ENCODE measurements at regions not wholly inside any gene's neighbourhood (a gene's known extent, or its start where the extent isn't known, plus 50 kb on each side); places are given as distances from the start of the nearest gene placed in this dataset.

DNA sequence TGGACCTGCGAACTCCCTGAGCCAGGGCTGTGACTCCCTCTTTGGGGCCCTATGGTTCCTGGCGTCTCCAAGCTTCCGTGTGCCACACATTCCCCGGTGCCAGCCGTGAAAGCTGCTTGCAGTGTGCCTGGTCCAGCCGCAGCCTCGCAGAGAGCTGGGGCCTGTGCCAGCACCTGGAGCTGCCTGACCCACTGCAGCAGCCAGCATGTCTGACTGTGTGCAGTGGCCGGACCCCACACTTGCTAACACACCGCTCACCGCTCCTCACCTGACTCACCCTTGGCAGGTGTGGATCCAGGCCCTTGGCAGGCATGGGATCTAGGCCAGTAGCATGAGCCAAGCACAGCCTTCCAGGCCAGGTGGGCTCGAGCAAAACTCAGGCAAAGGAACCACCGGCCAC, 227.5 kb downstream of the OTOR start:
- Histone ChIP-seq H3K36me3 (ENCODE audit: insufficient read depth, low read length) (no peaks in the 10 kb centered on the region), H3K4me3 (ENCODE audit: low read length) (no peak overlapping the region), H3K27me3 (ENCODE audit: insufficient read depth, low read length, poor library complexity, severe bottlenecking) (no peaks in the 10 kb centered on the region), H3K4me1 (ENCODE audit: insufficient read depth, low read length) (no peaks in the 10 kb centered on the region), H3K9me3 (ENCODE audit: low read length) (no peaks in the 10 kb centered on the region), H3K27ac (ENCODE audit: low read depth, low read length) (no peak overlapping the region)
- Mint-ChIP-seq H3K4me3 (no peak overlapping the region), H3K36me3 (no peaks in the 10 kb centered on the region), H3K9me3 (peaks cover 0 to 8% (median 4%) of the 10 kb centered on the region in 5 donors), H3K27ac (no peak overlapping the region), H3K4me1 (no peaks in the 10 kb centered on the region), H3K27me3 (no peaks in the 10 kb centered on the region)
- ChIA-PET CTCF (no interaction called here), POLR2A (no interaction called here)
- no peak for DNase-seq

DNA sequence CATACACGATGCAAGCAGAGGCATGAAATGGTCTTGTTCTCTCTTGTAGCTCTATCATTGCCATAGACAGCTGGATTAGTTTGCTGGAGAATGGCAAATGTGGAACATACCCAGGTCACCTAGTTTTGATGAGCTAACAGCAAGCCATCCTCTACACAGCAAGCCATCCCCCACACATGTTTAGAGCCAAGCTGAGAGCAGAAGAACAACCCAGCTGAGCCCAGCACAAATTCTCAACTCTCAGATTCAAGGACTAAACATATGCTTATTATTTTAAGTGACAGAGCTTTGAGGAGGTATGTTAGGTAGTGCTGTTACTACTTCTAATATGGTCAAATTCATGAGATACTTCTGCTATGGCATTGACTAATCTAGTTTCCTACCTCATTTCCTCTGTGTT, 230.3 kb downstream of the OTOR start:
- CTCF ChIA-PET, result no interaction called here
- POLR2A ChIA-PET, result no interaction called here

DNA sequence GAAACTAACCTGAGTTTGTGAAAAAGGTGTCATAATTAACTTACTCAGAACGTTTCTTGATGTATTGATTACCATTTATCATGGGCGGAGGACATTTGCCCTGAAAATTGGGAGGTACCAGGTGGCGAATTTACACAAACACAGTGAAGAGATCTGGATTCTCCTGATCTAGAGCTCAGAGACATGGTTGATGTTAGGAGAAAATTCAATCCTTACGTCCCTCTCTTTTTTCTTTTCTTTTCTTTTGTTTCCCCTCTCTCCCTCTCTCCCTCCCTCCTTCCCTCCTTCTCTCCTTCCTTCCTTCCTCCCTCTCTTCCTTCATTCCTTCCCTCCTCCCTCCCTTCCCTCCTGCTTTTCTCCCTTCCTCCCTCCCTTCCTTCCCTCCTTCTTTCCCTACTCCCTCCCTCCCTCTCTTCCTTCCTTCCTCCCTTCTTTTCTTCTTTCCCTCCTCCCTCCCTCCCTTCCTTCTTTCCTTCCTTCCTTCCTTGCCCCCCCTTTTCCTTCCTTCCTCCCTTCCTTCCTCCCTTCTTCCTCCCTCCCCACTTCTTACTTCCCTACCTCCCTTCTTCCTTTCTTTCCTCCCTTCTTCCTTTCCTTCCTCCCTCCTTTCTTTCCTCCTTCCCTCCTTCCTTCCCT, 234.1 kb downstream of the OTOR start:
- H3K4me3 ChIP-seq (ENCODE audit: low read length), result no peak overlapping the region
- H3K9me3 ChIP-seq (ENCODE audit: low read length), result no peaks in the 10 kb centered on the region
- CTCF ChIA-PET, result no interaction called here
- Mint-ChIP-seq H3K4me3 (no peak overlapping the region), H3K9me3 (peaks cover 0 to 17% (median 3%) of the 10 kb centered on the region in 5 donors), H3K36me3 (no peaks in the 10 kb centered on the region), H3K4me1 (no peaks in the 10 kb centered on the region), H3K27ac (no peak overlapping the region), H3K27me3 (no peaks in the 10 kb centered on the region)
- no peak overlapping the region for H3K27ac ChIP-seq (ENCODE audit: low read depth, low read length)
- no peak for DNase-seq
- no peaks in the 10 kb centered on the region for H3K27me3 ChIP-seq (ENCODE audit: insufficient read depth, low read length, poor library complexity, severe bottlenecking)
- no peaks in the 10 kb centered on the region for H3K36me3 ChIP-seq (ENCODE audit: insufficient read depth, low read length)
- POLR2A ChIA-PET, result no interaction called here
- H3K4me1 ChIP-seq (ENCODE audit: insufficient read depth, low read length), result no peaks in the 10 kb centered on the region

More for the DNA sequence above, 230.3 kb downstream of the OTOR start:
- no peaks in the 10 kb centered on the region for H3K36me3 ChIP-seq (ENCODE audit: insufficient read depth, low read length)
- H3K27me3 ChIP-seq (ENCODE audit: insufficient read depth, low read length, poor library complexity, severe bottlenecking), result no peaks in the 10 kb centered on the region
- H3K9me3 Mint-ChIP-seq, result peaks cover 0 to 9% (median 6%) of the 10 kb centered on the region in 5 donors
- no peaks in the 10 kb centered on the region for H3K4me1 Mint-ChIP-seq
- no peaks in the 10 kb centered on the region for H3K36me3 Mint-ChIP-seq
- no peak for DNase-seq
- no peak overlapping the region for H3K27ac ChIP-seq (ENCODE audit: low read depth, low read length)
- H3K27me3 Mint-ChIP-seq, result no peaks in the 10 kb centered on the region
- H3K9me3 ChIP-seq (ENCODE audit: low read length), result no peaks in the 10 kb centered on the region
- no peak overlapping the region for H3K4me3 ChIP-seq (ENCODE audit: low read length)
- no peak overlapping the region for H3K4me3 Mint-ChIP-seq
- H3K27ac Mint-ChIP-seq, result no peak overlapping the region
- H3K4me1 ChIP-seq (ENCODE audit: insufficient read depth, low read length), result no peaks in the 10 kb centered on the region

DNA sequence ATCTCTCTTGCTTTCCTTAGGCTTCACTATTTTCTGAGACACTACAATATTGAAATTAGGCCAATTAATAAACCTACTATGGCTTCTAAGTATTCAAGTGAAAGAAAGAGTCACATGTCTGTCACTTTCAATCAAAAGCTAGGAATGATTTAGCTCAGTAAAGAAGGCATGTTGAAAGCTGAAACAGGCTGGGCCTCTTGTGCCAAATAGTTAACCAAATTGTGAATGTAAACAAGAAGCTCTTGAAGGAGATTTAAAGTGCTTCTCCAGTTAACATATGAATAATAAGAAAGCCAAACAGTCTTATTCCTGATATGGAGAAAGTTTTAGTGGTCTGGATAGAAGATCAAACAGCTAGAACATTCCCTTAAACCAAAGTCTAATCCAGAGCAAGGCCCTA, 236.3 kb downstream of the OTOR start:
- ChIA-PET POLR2A (no interaction called here), CTCF (no interaction called here)
- Mint-ChIP-seq H3K27me3 (no peaks in the 10 kb centered on the region), H3K4me1 (no peaks in the 10 kb centered on the region), H3K27ac (no peak overlapping the region), H3K9me3 (peaks cover 0 to 15% (median 3%) of the 10 kb centered on the region in 5 donors), H3K4me3 (no peak overlapping the region), H3K36me3 (no peaks in the 10 kb centered on the region)
- no peak overlapping the region for H3K4me3 ChIP-seq (ENCODE audit: low read length)
- no peaks in the 10 kb centered on the region for H3K27me3 ChIP-seq (ENCODE audit: insufficient read depth, low read length, poor library complexity, severe bottlenecking)
- H3K4me1 ChIP-seq (ENCODE audit: insufficient read depth, low read length), result no peaks in the 10 kb centered on the region
- no peak for DNase-seq
- no peaks in the 10 kb centered on the region for H3K36me3 ChIP-seq (ENCODE audit: insufficient read depth, low read length)
- no peak overlapping the region for H3K27ac ChIP-seq (ENCODE audit: low read depth, low read length)
- H3K9me3 ChIP-seq (ENCODE audit: low read length), result no peaks in the 10 kb centered on the region

DNA sequence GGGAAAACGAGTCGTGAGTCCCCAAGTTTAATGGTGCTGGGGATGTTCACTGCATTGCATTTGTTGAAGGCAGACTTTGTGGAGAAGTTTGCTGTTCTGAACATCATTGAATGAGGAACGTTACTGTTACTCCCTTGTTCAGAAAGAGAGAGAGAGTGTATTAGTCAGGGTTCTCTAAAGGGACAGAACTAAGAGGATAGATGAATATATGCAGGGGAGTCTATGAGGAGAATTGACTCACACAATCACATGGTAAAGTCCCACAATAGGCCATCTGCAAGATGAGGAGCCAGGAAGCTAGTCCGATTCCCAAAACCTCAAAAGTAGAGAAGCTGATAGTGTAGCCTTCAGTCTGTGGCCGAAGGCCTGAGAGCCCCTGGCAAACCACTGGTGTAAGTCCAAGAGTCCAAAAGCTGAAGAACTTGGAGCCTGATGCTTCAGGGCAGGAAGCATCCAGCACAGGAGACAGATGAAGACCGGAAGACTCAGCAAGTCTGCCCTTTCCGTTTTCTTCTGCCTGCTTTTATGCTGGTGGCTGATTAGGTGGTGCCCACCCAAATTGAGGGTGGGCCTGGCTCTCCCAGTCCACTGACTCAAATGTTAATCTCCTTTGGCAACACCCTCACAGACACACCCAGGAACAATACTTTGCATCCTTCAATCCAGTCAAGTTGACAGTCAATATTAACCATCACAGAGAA, 223.5 kb upstream of the PCSK2 start:
- peaks cover 0 to 11% (median 2%) of the 10 kb centered on the region in 5 donors for H3K9me3 Mint-ChIP-seq
- Histone ChIP-seq H3K4me1 (ENCODE audit: insufficient read depth, low read length) (no peaks in the 10 kb centered on the region), H3K27me3 (ENCODE audit: insufficient read depth, low read length, poor library complexity, severe bottlenecking) (no peaks in the 10 kb centered on the region), H3K4me3 (ENCODE audit: low read length) (no peak overlapping the region), H3K36me3 (ENCODE audit: insufficient read depth, low read length) (no peaks in the 10 kb centered on the region), H3K27ac (ENCODE audit: low read depth, low read length) (no peak overlapping the region), H3K9me3 (ENCODE audit: low read length) (no peaks in the 10 kb centered on the region)
- H3K27ac Mint-ChIP-seq, result no peak overlapping the region
- H3K36me3 Mint-ChIP-seq, result peaks cover 0 to 1% (median 0%) of the 10 kb centered on the region in 3 donors
- ChIA-PET POLR2A (no interaction called here), CTCF (no interaction called here)
- no peaks in the 10 kb centered on the region for H3K27me3 Mint-ChIP-seq
- DNase-seq, result no peak
- H3K4me3 Mint-ChIP-seq, result no peak overlapping the region
- no peaks in the 10 kb centered on the region for H3K4me1 Mint-ChIP-seq

DNA sequence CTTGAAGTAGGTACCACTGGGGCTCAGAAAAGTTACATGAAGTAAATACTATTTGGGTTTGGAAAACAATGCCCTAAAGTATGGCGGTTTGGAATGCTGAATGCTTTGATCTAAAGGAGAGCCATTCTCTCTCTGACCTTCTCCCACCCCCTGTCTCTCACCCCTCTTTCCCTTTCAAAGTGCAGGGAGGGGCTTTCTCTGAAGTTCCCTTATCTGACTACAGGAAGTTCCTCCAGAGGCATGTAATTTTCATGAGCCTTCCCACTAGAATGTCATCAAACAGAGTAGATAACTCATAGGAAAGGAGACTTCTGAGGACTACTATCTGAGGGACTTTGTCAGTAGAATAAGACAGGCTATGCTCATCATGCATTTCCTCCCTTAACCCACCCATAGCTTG, 216.7 kb upstream of the PCSK2 start:
- Histone ChIP-seq H3K36me3 (ENCODE audit: insufficient read depth, low read length) (no peaks in the 10 kb centered on the region), H3K27ac (ENCODE audit: low read depth, low read length) (no peak overlapping the region), H3K4me1 (ENCODE audit: insufficient read depth, low read length) (no peaks in the 10 kb centered on the region), H3K9me3 (ENCODE audit: low read length) (no peaks in the 10 kb centered on the region), H3K4me3 (ENCODE audit: low read length) (no peak overlapping the region), H3K27me3 (ENCODE audit: insufficient read depth, low read length, poor library complexity, severe bottlenecking) (no peaks in the 10 kb centered on the region)
- POLR2A ChIA-PET, result no interaction called here
- Mint-ChIP-seq H3K4me1 (no peaks in the 10 kb centered on the region), H3K4me3 (no peak overlapping the region), H3K27me3 (no peaks in the 10 kb centered on the region), H3K36me3 (no peaks in the 10 kb centered on the region), H3K27ac (no peak overlapping the region), H3K9me3 (peaks cover 0 to 7% (median 2%) of the 10 kb centered on the region in 5 donors)
- DNase-seq, result no peak
- CTCF ChIA-PET, result no interaction called here

DNA sequence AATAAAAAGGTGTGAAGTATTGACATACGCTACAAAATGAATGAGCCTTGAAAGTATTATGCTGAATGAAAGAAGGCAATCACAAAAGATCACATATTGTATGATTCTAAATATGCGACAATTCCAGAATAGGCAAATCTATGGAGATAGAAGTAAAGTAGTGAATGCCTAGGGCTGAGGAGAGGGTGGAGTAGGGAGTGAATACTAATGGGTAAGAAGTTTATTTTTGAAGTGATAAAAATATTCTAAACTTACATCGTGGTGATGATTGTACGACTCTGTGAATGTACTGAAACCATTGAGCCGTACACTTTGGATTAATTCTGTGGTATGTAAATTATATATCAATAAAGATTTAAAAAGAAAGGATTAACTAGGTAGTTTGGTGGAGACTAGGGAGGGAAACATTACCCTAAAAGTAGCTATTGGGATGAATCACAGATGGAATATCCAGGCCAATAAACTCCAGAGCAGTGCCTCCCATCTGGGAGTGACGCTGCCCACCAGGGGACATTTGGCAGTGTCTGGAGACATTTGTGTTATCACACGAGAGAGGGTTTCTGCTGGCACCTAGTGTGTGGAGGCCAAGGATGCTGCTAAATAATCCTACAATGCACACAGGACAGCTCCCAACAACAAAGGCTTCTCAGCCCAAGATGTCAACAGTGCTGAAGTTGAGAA, 214.2 kb upstream of the PCSK2 start:
- Mint-ChIP-seq H3K27me3 (no peaks in the 10 kb centered on the region), H3K27ac (no peak overlapping the region), H3K4me1 (no peaks in the 10 kb centered on the region), H3K9me3 (peaks cover 0 to 17% (median 2%) of the 10 kb centered on the region in 5 donors), H3K4me3 (no peak overlapping the region), H3K36me3 (no peaks in the 10 kb centered on the region)
- DNase-seq, result no peak
- ChIA-PET CTCF (no interaction called here), POLR2A (no interaction called here)
- no peaks in the 10 kb centered on the region for H3K27me3 ChIP-seq (ENCODE audit: insufficient read depth, low read length, poor library complexity, severe bottlenecking)
- no peaks in the 10 kb centered on the region for H3K36me3 ChIP-seq (ENCODE audit: insufficient read depth, low read length)
- H3K27ac ChIP-seq (ENCODE audit: low read depth, low read length), result no peak overlapping the region
- H3K4me3 ChIP-seq (ENCODE audit: low read length), result no peak overlapping the region
- no peaks in the 10 kb centered on the region for H3K9me3 ChIP-seq (ENCODE audit: low read length)
- H3K4me1 ChIP-seq (ENCODE audit: insufficient read depth, low read length), result no peaks in the 10 kb centered on the region

DNA sequence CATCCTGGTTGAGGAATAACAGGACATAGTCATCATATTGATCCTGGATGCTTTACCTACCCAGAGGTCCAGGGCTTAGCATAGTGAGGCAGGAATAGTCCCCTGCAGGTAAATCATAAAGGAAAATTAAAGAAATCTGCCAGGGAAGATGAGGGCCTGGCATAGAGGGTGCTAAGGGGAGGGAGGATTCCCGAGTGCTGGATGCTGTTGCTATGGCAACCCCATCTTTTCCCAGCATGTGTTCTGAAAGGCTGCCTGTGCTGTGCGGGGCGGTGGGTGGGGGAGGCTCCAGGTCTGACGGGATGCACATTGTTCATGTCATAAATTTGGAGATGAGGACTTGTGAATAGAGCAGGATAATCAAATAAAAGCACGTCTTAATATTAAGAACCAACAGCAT, 212.6 kb upstream of the PCSK2 start:
- CTCF ChIA-PET, result no interaction called here
- no peaks in the 10 kb centered on the region for H3K36me3 Mint-ChIP-seq
- no peak overlapping the region for H3K27ac Mint-ChIP-seq
- peaks cover 0 to 12% (median 2%) of the 10 kb centered on the region in 5 donors for H3K9me3 Mint-ChIP-seq
- no peaks in the 10 kb centered on the region for H3K4me1 Mint-ChIP-seq
- Histone ChIP-seq H3K4me1 (ENCODE audit: insufficient read depth, low read length) (no peaks in the 10 kb centered on the region), H3K36me3 (ENCODE audit: insufficient read depth, low read length) (no peaks in the 10 kb centered on the region), H3K4me3 (ENCODE audit: low read length) (no peak overlapping the region), H3K9me3 (ENCODE audit: low read length) (no peaks in the 10 kb centered on the region), H3K27ac (ENCODE audit: low read depth, low read length) (no peak overlapping the region), H3K27me3 (ENCODE audit: insufficient read depth, low read length, poor library complexity, severe bottlenecking) (no peaks in the 10 kb centered on the region)
- H3K27me3 Mint-ChIP-seq, result no peaks in the 10 kb centered on the region
- H3K4me3 Mint-ChIP-seq, result no peak overlapping the region
- no peak for DNase-seq
- POLR2A ChIA-PET, result no interaction called here

Measured in CD8-positive, alpha-beta memory T cell (primary cell).